GM23338 (cell line): ENCODE measurements at regions not wholly inside any gene's neighbourhood (a gene's known extent, or its start where the extent isn't known, plus 50 kb on each side); places are given as distances from the start of the nearest gene placed in this dataset.

Source experiments
- ATAC-seq: fragments of 200-7000 bp; cut with Tn5 transposase; 3 replicates; pipeline ENCODE4 v1.9.1; 2020
- DNase-seq: peaks from one replicate; pipeline ENCODE4 v3.0.0-alpha.2; 2015; ENCODE audit warnings: low spot score
- H2AFZ ChIP-seq: fragments of 200-600 bp; sonication (generic); 2 replicates; pipeline ENCODE4 v1.8.0; 2016; ENCODE audit warnings: antibody characterized with exemption, mild to moderate bottlenecking, moderate library complexity
- H3F3A ChIP-seq: fragments of 200-600 bp; sonication (generic); replicated peaks from 2 replicates; pipeline ENCODE4 v1.8.0; 2017; ENCODE audit warnings: antibody characterized with exemption, mixed run types, low read depth
- H3K27ac ChIP-seq: fragments of 200-600 bp; sonication (generic); 2 replicates; pipeline ENCODE4 v1.6.1; 2016; ENCODE audit warnings: low read depth
- H3K27me3 ChIP-seq: fragments of 200-600 bp; sonication (generic); 2 replicates; pipeline ENCODE4 v1.8.0; 2016; ENCODE audit warnings: mild to moderate bottlenecking, mixed run types, moderate library complexity; ENCODE audit not compliant: insufficient read depth
- H3K36me3 ChIP-seq: fragments of 200-600 bp; sonication (generic); 2 replicates; pipeline ENCODE4 v1.8.0; 2016; ENCODE audit warnings: mild to moderate bottlenecking; ENCODE audit not compliant: insufficient read depth
- H3K4me1 ChIP-seq: fragments of 200-600 bp; sonication (generic); 2 replicates; pipeline ENCODE4 v1.8.0; 2016; ENCODE audit warnings: mild to moderate bottlenecking, moderate library complexity; ENCODE audit not compliant: insufficient read depth
- H3K4me2 ChIP-seq: fragments of 200-600 bp; sonication (generic); 2 replicates; pipeline ENCODE4 v1.7.1; 2017; ENCODE audit warnings: mixed run types
- H3K4me3 ChIP-seq: fragments of 200-600 bp; sonication (generic); 2 replicates; pipeline ENCODE4 v1.6.1; 2016; ENCODE audit warnings: mixed run types
- H3K79me2 ChIP-seq: fragments of 200-600 bp; sonication (generic); replicated peaks from 2 replicates; pipeline ENCODE4 v1.8.0; 2017; ENCODE audit warnings: mild to moderate bottlenecking; ENCODE audit not compliant: insufficient read depth
- H3K9me2 ChIP-seq: fragments of 200-600 bp; sonication (generic); 2 replicates; pipeline ENCODE4 v1.8.0; 2017; ENCODE audit not compliant: insufficient read depth
- H4K20me1 ChIP-seq: fragments of 200-600 bp; sonication (generic); replicated peaks from 2 replicates; pipeline ENCODE4 v1.8.0; 2017; ENCODE audit warnings: mild to moderate bottlenecking; ENCODE audit not compliant: insufficient read depth
- H3K27ac Mint-ChIP-seq: 2 replicates; pipeline ENCODE4 v1.8.0; 2020; ENCODE audit warnings: inconsistent platforms, mild to moderate bottlenecking, moderate library complexity, mixed read lengths
- H3K27me3 Mint-ChIP-seq: 3 replicates; pipeline ENCODE4 v1.8.0; 2022; ENCODE audit warnings: low read depth, mild to moderate bottlenecking, moderate library complexity, mixed read lengths, inconsistent platforms; ENCODE audit not compliant: insufficient read depth, poor library complexity
- H3K36me3 Mint-ChIP-seq: 3 replicates; pipeline ENCODE4 v1.8.0; 2021; ENCODE audit warnings: low read depth, mild to moderate bottlenecking, inconsistent platforms, moderate library complexity, mixed read lengths
- H3K4me1 Mint-ChIP-seq: 3 replicates; pipeline ENCODE4 v1.8.0; 2020; ENCODE audit warnings: mild to moderate bottlenecking, inconsistent platforms, mixed read lengths
- H3K4me3 Mint-ChIP-seq: 3 replicates; pipeline ENCODE4 v1.8.0; 2021; ENCODE audit warnings: moderate library complexity, mild to moderate bottlenecking, inconsistent platforms, mixed read lengths
- H3K9me3 Mint-ChIP-seq: 3 replicates; pipeline ENCODE4 v1.8.0; 2020; ENCODE audit warnings: moderate library complexity, mild to moderate bottlenecking, inconsistent platforms, mixed read lengths
- CREB1 ChIP-seq: fragments of 250-450 bp; sonication (Bioruptor Pico); IDR thresholded peaks from 2 replicates; pipeline ENCODE4 v1.5.0; 2020; ENCODE audit warnings: low read depth, mild to moderate bottlenecking, moderate library complexity
- CTCF ChIP-seq, 2 experiments: fragments of 200-600 bp in 1 of 2; sonication (generic) in 1 of 2; conservative IDR thresholded peaks; 2 replicates each; pipeline versions ENCODE4 v1.5.1 to v1.6.1; 2016 to 2017; ENCODE audit warnings: antibody characterized with exemption in 2 of 2, low read depth in 2 of 2, mild to moderate bottlenecking in 2 of 2, moderate library complexity in 1 of 2
- ETS1 ChIP-seq: IDR thresholded peaks from 2 replicates; pipeline ENCODE4 v1.6.1; 2016; ENCODE audit warnings: antibody characterized with exemption
- EZH2 ChIP-seq: fragments of 200-600 bp; sonication (generic); IDR thresholded peaks from one replicate; pipeline ENCODE4 v1.8.0; 2017; ENCODE audit warnings: antibody characterized with exemption, mild to moderate bottlenecking, low read depth; ENCODE audit not compliant: unreplicated experiment
- EZH2phosphoT487 ChIP-seq: fragments of 200-600 bp; sonication (generic); IDR thresholded peaks from one replicate; pipeline ENCODE4 v1.8.1; 2018; ENCODE audit warnings: antibody characterized with exemption; ENCODE audit not compliant: unreplicated experiment
- JUNB ChIP-seq: IDR thresholded peaks from one replicate; pipeline ENCODE4 v1.6.1; 2016; ENCODE audit warnings: antibody characterized with exemption; ENCODE audit not compliant: unreplicated experiment
- NANOG ChIP-seq: IDR thresholded peaks from 2 replicates; pipeline ENCODE4 v1.6.1; 2016; ENCODE audit warnings: antibody characterized with exemption, borderline replicate concordance
- POLR2AphosphoS5 ChIP-seq: IDR thresholded peaks from 2 replicates; pipeline ENCODE4 v1.6.1; 2016; ENCODE audit warnings: antibody characterized with exemption, low read depth
- REST ChIP-seq: IDR thresholded peaks from one replicate; pipeline ENCODE4 v1.6.1; 2018; ENCODE audit warnings: antibody characterized with exemption; ENCODE audit not compliant: unreplicated experiment
- STAT1 ChIP-seq: IDR thresholded peaks from one replicate; pipeline ENCODE4 v1.6.1; 2016; ENCODE audit warnings: antibody characterized with exemption; ENCODE audit not compliant: unreplicated experiment
- ZNF114 ChIP-seq: fragments of 250-450 bp; sonication (Bioruptor Pico); IDR thresholded peaks from 2 replicates; pipeline ENCODE4 v1.5.0; 2020; ENCODE audit warnings: mild to moderate bottlenecking, moderate library complexity
- ZNF331 ChIP-seq: fragments of 250-450 bp; sonication (Bioruptor Pico); IDR thresholded peaks from 2 replicates; pipeline ENCODE4 v1.5.0; 2020; ENCODE audit warnings: low read depth, mild to moderate bottlenecking, moderate library complexity
- ZNF462 ChIP-seq: fragments of 250-450 bp; sonication (Bioruptor Pico); IDR thresholded peaks from 2 replicates; pipeline ENCODE4 v1.5.0; 2020; ENCODE audit warnings: mild to moderate bottlenecking, moderate library complexity

- Mint-ChIP-seq H3K27me3 (peaks cover 2% of the 10 kb centered on the region), H3K27ac (no peak overlapping the region), H3K4me3 (no peak overlapping the region), H3K9me3 (no peaks in the 10 kb centered on the region), H3K4me1 (no peaks in the 10 kb centered on the region), H3K36me3 (no peaks in the 10 kb centered on the region)
- Histone ChIP-seq H3F3A (no peaks in the 10 kb centered on the region), H3K27me3 (no peaks in the 10 kb centered on the region), H3K4me1 (no peaks in the 10 kb centered on the region), H3K9me2 (no peaks in the 10 kb centered on the region), H3K4me3 (no peak overlapping the region), H3K27ac (no peak overlapping the region), H4K20me1 (no peaks in the 10 kb centered on the region), H3K4me2 (no peak overlapping the region), H2AFZ (no peak overlapping the region), H3K36me3 (no peaks in the 10 kb centered on the region), H3K79me2 (no peaks in the 10 kb centered on the region)
- TF ChIP-seq ZNF462 (CRISPR knock-in tag) (no peak), ZNF114 (CRISPR knock-in tag) (no peak), POLR2AphosphoS5 (no peak), CTCF (conservative IDR thresholded peaks at IDR 0.05; ENCODE audit: low read depth in 2 of 2) (no peak), REST (no peak), ETS1 (no peak), STAT1 (no peak), NANOG (no peak), JUNB (no peak), EZH2 (no peak), ZNF331 (CRISPR knock-in tag) (no peak), CREB1 (CRISPR knock-in tag) (no peak), EZH2phosphoT487 (no peak)
- DNase-seq, result no peak
- no peak for ATAC-seq
Observed at GRCh38 chrX:10935501-10935900, 175.6 kb upstream of the HCCS start.
